Fibroblast of skin of right biceps (primary cell): ENCODE measurements at regions not wholly inside any gene's neighbourhood (a gene's known extent, or its start where the extent isn't known, plus 50 kb on each side); places are given as distances from the start of the nearest gene placed in this dataset.
"Not testable (repeated sequence)": the region's sequence is repeated elsewhere in the genome, so short reads cannot be mapped to it uniquely, and the experiment has no call there.

Experiments used
- DNase-seq: peaks from one replicate; pipeline ENCODE4 v3.0.0-alpha.2; 2013

DNA sequence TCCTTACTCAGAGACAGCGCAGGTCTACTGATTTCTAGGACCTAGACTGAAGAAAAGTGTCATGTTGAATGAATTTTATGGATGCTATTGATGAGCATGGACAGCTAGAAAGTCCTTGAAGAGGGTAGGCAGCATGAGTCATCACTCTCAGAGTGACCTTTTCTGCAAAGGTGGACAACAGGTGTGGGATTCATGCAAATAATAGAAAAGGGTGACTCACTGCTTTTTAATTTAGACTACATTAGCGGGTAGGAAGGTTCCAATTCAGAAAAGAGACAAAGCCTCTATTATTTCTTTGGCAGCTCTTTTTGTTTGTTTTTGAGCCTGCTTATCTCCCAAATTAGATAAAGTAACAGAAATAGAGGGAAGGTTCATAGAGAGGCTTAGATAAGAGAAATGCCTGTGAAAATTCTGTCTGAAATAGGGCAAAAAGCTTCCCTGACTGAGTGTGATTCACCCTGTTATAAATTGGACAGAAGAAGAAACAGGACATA, 191.4 kb downstream of the TENT5A start:
- no peak for DNase-seq

DNA sequence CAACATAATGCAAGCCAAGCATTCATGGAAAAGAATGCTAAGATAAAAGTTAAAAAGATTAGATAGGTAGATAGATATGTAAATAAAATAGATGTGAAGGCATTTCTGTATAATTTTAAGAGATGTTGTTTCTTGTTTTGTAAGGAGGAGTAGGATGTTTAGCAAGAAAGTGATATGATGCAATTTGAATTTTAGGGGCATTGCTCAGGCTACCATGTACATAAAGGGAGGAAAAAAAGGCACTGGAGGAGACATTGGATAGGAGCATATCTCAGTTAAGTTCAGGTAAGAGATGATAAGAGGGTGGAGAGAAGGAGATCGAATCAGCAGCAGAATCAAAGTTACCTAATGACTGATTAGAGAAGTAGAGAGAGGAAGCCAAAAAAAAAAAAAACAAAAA, 194.7 kb downstream of the TENT5A start:
- no peak for DNase-seq

DNA sequence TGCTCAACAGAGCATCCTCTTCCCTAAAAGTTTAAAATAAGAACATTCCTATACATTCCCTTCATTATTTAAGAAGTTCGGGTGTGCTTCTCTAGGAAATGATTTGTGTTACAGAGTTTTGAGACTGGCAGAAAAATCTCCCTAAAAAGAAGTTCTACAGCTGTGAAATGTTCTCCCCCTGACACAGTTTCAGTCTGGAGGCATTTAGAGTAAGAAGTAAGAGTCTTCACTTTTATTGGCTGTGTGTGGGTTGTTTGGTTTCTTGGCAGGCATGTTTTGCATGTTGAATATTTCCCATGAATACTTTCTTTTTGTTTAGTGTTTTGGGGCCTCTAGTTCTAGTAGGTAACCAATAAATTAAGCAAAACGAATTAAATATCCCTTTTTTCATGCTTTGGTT, 195.9 kb downstream of the TENT5A start:
- no peak for DNase-seq

DNA sequence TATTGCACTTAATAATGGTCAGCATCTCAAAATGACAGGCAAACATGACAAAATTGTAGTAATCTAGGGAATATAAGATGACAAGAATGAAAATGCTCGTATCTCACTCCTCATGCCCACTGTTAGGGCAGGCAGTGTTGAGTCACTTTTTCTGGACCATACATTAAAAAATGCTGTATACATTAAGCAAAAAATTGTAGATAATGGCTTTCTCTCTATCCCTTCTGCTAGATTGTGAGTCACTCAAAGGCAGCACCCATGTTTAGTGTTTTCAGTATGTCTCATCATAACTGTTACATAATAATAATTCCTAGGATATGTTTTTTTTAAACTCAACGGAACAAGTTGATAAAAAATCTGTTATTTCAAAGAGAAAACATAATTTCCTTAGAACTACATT, 199.3 kb downstream of the TENT5A start:
- DNase-seq: peak; percentile 71

DNA sequence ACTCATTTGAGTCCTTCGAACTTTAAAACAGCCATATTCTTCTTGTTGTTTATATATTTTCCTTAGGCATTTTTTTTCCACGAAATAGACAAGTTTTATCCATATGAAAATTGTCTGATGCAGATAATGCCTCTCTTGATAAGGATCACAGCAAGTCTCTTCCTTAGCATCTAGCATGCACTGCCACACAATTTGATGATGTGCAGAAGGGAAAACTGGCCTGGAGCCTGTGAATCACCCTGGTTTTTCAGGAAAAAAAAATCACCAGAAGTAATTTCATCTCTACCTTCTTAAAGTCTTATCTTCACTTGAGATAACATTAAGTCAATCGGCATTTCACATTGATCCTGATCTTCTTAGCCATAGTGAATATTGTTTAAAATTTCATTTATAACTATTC, 199.8 kb downstream of the TENT5A start:
- DNase-seq: no peak

DNA sequence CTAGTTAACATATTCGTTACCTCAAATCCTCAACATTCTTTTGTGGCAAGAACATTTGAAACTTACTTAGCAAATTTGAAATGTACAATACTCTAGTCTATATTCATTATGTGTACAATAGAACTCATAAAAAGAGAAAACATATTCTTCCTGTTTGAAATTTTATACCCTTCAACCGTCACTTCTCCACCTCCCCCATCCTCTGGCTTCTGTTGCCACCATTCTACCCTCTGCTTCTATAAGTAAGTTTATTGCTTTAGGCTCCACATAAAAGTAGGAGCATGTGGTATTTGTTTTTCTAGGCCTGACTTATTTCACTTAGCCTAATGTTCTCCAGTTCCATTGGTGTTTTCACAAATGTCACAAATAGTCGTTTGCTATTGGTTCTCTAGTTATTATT, 205.3 kb downstream of the TENT5A start:
- DNase-seq: no peak

DNA sequence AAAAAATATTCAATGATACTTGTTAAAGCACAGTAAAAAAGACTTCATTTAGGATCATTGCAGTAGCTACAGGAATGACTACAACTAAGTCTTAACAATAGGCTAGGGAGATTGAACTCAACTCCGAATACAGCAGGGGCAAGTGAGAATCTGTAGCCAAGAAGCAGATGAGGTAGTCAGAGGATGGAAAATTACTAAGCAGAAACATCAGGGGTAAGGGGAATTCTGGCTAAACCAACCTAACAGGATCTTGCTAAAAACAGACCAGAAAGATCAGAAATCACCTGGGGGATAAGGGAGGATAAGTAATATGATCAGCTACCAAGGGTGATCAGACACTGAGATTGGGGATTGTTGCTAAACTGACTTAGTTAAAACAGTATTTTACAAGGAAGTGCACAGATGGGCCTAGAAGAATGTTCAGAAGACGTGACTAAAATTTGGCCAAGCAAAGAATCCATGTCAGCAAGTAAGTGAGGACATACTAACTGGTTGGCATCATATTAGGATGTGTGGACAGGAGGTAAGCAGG, 217.5 kb downstream of the TENT5A start:
- no peak for DNase-seq

DNA sequence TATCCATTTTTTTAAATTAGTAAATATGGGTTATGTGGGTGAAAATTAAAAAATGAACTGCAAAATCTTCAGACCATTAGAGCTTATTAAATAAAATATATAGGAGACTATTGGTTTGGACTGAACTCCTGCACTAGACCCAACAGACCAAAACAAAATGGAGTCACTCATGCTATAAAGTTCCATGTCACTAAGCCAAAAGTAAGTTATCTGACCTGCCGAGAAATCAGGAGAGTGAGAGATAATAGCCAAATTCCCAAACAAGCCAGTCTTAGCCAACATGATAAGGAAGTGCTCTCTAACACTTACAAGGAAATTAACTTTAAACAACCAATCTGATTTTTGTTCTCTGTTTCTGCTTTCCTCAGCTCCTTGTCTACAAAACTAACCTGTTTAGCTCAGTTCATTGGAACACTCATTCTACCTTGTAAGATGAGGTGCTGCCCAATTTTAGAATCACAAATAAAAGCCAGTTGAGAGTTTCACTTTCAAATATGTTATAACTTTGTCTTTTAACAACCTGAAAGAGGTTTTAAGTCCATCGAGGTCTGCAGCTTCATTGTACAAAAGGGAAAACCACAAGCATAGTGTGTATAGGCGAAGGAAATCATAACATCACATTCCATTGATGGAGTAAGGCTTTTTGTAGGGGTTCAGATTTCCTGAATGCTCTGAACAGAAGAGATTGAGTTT, 220.5 kb downstream of the TENT5A start:
- no peak for DNase-seq

DNA sequence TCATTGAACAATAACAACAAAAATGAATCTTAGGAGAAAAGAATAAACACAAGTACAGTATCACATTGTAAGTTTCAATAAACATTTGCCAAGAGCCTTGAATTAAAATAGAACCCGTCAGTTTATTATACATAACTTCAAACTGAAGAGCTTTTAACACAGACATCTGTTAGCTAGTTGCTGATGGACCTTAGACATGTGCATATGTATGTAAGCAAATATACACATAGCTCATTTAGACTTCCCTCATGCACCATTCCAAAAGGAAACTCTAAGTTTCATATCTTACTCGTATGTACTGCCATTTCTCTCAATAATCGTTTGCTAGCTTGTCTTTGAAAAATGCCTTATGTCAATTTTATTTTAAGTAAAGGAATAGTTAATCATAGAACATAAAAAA, 235.0 kb downstream of the TENT5A start:
- no peak for DNase-seq

DNA sequence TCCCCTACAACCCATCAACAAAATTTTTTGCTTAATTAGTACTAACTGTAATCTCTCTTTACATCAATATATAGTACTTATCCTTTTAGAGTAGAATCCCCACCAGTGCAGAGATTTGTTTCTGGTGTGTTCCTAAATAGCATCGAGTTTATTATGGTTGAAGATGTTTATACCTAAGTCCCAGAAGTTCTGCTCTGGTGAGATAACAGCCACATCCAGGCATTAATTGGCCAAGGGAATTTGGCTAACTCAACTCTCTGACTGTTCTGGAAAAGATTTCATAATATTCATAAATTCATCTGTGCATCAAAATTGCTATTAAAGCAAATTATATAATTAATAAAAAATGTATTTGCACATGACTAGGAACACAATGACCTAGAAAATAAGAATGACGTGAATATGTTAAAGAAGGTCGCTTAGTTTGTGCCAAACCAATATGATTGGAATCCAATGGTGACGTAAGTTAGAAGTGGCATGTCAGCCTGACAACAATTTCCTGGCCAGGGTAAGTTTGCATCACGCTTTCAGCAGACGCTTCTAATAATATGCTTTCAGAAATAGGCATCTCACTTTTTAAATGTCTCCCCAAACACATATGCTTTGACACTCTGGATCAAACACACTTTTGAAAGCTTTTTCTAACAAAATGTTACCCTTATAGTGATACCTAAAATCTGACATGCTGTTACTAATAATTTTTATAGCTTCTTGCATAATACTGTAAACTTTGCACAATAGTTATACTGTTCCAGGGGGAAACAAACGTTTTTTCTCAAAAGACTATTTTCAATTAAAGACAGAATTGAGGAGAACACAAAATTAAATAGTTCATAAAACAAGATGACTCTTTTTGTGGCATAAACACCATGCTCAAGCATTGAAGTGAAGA, 236.7 kb downstream of the TENT5A start:
- peak; percentile 67 for DNase-seq

DNA sequence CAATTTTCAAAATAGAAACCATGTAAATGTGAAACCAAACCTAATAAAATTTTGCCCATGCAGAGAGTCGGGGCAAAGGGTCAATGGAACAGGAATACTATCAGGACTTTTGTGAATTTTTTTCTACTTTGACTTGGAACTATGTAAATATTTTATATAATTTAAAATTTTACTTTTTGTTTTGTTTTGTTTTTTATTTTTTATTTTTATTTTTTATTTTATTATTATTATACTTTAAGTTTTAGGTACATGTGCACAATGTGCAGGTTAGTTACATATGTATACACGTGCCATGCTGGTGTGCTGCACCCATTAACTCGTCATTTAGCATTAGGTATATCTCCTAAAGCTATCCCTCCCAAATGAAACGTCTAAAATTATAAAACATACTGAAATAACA, 238.3 kb downstream of the TENT5A start:
- DNase-seq: not testable (repeated sequence)

DNA sequence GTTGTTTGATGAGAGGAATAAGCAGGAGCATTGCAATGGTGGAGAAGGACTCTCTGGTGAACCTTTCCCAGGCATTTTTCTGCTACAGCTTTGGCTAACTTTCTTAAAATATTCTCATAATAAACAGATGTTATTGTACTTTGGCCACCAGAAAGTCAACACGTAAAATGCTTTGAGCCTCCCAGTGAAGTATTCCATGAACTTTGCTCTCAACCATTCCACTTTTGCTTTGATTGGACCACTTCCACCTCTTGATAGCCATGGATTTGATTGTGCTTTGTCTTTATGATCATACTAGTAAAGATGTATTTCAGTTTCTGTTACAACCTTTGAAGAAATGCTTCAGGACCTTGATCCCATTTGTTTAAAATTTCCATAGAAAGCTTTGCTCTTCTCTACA, 241.1 kb downstream of the TENT5A start:
- no peak for DNase-seq

DNA sequence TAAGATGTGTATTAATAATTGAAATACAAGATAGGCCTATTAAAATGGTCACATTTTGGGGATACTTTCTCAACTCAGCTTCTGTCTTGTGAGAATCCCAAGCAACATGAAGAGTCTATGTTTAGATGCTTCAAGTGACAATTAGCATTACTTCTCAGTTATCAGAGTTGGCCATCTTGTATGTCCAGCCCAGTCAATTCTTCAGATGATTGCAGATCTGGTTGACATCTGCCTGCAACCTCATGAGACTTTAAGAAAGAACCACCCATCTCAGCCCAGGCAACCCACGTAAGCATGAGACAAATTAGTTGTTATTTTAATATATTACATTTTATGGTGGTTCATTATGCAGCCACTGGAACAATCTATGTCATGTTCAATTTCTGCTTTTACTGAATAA, 256.5 kb downstream of the TENT5A start:
- no peak for DNase-seq

DNA sequence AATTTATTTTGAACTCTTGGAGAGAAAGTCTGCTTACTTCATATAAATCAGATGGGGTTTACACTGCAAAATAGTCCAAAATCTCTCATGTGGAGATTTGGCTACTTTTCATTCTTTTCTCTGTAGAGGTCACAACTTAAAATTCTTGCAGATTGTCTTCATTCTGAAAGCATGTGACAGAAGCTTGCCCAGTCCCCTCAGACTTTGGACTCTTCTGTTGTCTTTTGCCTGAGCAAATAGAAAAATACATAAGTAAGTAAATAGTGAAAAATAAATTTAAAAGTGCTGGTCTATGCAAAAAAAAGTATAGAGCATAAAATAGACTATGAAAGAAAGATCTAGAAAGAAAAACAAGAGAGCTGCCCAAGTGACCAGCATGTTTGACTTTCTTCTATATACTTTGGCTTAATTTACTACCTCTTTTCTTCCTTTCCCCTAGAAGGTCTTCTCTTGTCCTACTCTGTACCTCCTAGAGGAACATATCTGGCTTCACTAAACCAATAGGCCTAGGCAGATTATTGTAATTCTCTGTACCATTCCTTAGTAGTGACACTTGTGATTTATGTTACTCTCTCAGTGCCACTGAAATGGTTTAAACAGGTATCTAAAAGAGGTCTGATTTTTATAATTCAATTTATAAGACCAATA, 260.9 kb downstream of the TENT5A start:
- no peak for DNase-seq

DNA sequence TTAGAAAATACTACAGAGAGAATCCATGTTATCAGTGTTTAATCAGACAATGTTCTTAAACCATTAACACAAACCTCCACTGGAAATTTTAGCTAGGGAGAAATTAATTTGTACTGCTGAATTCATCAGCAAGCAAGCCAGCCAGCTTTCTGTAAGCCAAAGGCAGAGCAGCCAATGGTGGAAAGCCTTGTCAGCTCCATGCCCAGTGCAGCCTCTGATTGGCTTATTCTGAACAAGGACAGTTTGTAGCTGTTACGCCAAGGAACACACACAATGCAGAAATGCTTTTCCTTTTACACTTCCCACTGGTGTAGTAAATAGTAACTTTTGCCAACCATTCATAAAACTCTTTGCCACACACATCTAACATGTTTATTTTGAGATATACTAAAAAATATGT, 265.0 kb downstream of the TENT5A start:
- DNase-seq: no peak

DNA sequence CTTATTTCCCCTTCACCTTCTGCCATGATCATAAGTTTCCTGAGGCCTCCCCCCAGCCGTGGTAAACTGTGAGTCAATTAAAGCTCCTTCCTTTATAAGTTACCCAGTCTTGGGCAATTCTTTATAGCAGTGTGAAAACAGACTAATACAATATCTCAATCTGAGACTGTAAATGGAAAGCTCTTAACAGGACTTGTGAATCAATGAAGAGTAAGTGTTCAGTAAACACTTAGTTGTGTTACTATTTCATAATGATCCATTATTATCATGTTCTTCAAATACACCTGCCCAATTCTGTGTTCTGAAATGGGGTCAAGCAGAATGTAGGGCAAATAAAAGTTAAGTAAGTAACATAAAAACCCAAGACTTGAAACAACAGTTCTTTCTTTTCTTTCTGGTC, 266.2 kb downstream of the TENT5A start:
- DNase-seq: no peak

DNA sequence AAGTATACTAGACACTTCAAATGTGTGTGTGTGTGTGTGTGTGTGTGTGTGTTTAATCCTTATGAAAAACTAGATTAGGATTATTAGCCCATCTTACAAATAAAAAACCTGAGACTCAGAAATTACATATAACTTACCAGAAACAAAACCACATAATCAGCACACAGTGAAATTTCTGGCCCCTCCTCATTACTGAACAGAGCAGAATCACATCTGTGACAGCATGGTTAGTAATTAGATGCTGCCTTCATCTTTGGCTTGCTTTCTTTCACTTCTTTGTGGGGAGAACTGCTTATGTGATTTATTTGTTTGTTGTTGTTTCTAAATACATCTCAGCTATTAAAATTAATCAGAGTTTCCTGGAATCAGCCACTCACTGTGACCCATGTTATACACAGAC, 267.1 kb downstream of the TENT5A start:
- no peak for DNase-seq

DNA sequence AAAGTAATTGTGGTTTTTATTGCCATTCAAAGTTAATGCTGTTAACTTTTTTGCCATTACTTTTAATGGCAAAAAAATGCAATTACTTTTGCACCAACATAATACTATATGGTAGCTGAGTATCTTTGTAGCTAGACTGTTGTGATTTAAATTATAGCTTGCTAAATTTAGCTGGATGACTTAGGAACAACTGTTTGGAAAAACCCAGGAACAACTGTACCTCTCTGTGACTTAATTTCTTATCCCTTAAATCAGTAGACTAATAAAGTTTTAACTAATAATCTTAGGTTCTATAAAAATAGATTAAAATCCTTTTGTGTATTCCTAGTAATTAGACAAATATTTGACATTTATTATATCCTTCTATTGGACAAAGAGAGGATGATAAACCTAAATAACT, 268.2 kb downstream of the TENT5A start:
- no peak for DNase-seq

DNA sequence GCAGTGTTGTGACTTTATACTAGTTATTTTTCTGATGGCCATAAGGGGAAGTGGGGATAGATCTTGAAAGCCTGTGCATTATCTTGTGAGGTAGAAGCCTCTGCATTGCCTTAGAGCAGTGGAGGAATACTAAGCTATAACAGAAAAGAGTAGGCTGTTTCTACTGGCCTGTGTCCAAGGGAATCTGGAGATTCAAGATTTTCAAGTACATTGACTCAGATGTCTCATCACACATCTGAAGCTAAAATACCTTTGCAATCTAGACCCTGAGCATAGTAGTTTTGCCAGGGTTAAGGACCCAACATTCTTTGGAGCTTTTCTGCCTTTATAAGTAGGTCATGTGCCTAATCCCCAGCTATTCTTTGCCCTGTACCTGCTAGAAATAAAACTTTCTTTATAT, 272.3 kb downstream of the TENT5A start:
- DNase-seq: peak; percentile 22

DNA sequence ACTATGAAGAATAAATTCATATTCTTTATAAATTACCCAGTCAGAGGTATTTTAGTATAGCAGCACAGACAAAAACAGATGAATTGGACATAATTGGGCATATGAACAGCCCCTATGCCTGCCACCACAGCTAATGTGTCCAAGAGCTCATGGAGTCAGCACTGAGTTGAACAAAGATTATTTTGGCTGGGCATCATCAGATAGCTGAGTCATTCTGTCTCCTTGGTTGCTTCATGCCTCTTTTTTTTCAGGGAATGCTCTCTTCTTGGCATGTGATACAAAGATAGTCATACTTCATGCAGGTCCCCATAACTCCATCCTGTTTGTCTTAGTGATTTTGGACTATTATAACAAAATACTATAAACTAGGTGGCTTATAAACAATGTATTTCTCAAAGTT, 275.6 kb downstream of the TENT5A start:
- DNase-seq: peak; percentile 69

DNA sequence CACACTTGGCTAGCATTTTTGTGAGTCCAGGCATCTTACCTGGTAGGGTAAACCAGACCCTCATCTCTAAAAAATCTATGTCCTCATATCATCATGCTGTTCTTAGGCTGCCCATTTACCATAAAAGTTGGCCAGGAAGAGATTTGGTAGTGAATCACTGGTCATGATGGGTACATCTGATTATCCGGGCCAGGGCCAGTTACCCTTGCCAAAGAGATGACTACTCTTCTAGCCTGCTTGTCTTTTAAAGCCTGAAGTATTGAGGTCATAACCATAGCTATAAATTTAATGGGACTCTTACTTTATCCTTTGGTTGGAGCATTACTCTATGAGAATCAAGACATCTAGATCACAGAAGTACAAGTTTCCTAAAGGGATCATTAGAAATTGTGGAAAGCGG, 276.8 kb downstream of the TENT5A start:
- DNase-seq: no peak

DNA sequence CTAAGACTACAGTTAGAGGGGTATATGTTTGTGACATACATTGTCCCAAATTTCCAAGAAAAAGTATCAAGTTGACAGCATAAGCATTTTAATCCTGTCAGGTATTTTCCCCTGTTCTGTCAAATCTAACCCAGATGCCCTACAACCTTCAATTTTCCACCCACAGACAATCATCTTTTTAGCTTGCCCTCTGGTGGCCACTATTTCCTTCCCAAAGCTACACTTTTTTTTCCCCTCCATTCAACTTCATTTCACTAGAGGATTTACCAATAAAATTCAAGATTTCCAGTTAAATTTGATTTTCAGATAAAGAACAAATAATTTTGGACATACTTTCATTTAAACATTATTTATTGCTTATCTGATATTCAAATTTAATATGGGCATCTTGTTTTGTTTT, 286.6 kb downstream of the TENT5A start:
- DNase-seq: peak; percentile 36

DNA sequence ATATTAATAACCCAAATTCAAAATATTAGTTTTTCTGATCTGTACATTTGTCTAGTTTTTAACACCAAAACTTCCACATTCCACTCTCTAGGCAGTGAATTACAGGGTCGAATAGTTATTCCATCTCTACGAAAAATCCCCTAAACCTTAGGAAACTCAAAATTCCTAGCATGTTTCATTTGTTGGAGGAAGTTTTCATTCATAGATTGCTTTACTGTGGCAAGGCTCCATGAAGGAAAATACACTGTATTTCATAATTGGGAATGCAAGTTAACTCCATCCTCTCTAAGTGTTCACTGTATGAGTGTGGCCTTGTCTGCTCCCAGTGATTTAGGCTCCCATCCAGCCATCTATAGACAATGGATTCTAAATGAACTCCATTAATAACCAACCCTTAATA, 296.1 kb downstream of the TENT5A start:
- DNase-seq: no peak

DNA sequence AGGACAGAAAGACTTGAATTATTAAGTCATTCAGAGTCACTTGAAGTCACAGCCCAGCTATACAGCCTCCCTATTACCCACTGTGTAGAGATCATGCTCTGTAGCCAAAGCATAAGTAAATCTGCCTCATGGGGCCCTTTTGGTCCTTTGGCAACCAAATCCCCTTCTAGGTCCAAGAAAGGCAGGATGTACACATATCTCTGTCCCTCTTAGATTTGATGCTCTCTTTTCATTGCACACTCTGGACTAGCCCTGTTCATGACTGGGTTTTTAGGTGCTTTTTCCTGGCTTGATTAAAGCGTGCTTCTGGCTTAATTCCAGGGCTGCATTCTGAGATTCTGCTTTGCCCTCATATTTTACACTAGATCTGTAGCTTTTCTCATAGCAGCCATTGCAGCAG, 296.8 kb downstream of the TENT5A start:
- DNase-seq: no peak
